Activated CD8-positive, alpha-beta memory T cell treated with anti-CD3 and anti-CD28 coated beads for 24 hours (primary cell): ENCODE measurements at regions not wholly inside any gene's neighbourhood (a gene's known extent, or its start where the extent isn't known, plus 50 kb on each side); places are given as distances from the start of the nearest gene placed in this dataset.
A peak's percentile ranks its signal among the peaks of the same experiment; 100 is the strongest.
"Not testable (repeated sequence)": the region's sequence is repeated elsewhere in the genome, so short reads cannot be mapped to it uniquely, and the experiment has no call there.

Experiments
- DNase-seq: peaks from one replicate; pipeline ENCODE4 v3.0.0-alpha.2; 2020

GRCh38 chr11:81869351-81870065 is 864.2 kb downstream of the FAM181B start:
- peak; percentile 83 for DNase-seq

- DNase-seq: no peak
These were observed 866.8 kb downstream of the FAM181B start for GRCh38 chr11:81866896-81867295.

GRCh38 chr11:81857386-81857785 is 876.3 kb downstream of the FAM181B start:
- DNase-seq: no peak

- no peak for DNase-seq
These were observed 879.9 kb downstream of the FAM181B start for GRCh38 chr11:81853791-81854190.

- DNase-seq: no peak
These were observed 880.8 kb downstream of the FAM181B start for GRCh38 chr11:81852896-81853295.

GRCh38 chr11:81840380-81840779 is 893.3 kb downstream of the FAM181B start:
- no peak for DNase-seq

- no peak for DNase-seq
These were observed 893.7 kb downstream of the FAM181B start for GRCh38 chr11:81839976-81840375.

GRCh38 chr11:81839016-81839415 is 894.6 kb downstream of the FAM181B start:
- DNase-seq: no peak

GRCh38 chr11:81829976-81830375 is 903.7 kb downstream of the FAM181B start:
- DNase-seq: no peak

GRCh38 chr11:81825346-81825745 is 908.3 kb downstream of the FAM181B start:
- no peak for DNase-seq

- DNase-seq: no peak
These were observed 914.2 kb downstream of the FAM181B start for GRCh38 chr11:81819462-81819861.

- DNase-seq: no peak
These were observed 928.8 kb downstream of the FAM181B start for GRCh38 chr11:81804858-81805257.

GRCh38 chr11:81802591-81802990 is 931.1 kb downstream of the FAM181B start:
- no peak for DNase-seq

GRCh38 chr11:81792416-81792815 is 941.2 kb downstream of the FAM181B start:
- no peak for DNase-seq

- no peak for DNase-seq
These were observed 946.0 kb downstream of the FAM181B start for GRCh38 chr11:81787584-81788049.

- DNase-seq: no peak
These were observed 961.5 kb downstream of the FAM181B start for GRCh38 chr11:81772166-81772565.

GRCh38 chr11:81769906-81770305 is 963.8 kb downstream of the FAM181B start:
- DNase-seq: not testable (repeated sequence)

GRCh38 chr11:81756864-81757595 is 976.6 kb downstream of the FAM181B start:
- DNase-seq: no peak

- DNase-seq: no peak
These were observed 984.4 kb downstream of the FAM181B start for GRCh38 chr11:81749245-81749644.

- no peak for DNase-seq
These were observed 989.1 kb downstream of the FAM181B start for GRCh38 chr11:81744336-81745116.

- no peak for DNase-seq
These were observed 1008.0 kb downstream of the FAM181B start for GRCh38 chr11:81725701-81726100.

GRCh38 chr11:81717695-81718094 is 1016.0 kb downstream of the FAM181B start:
- no peak for DNase-seq

GRCh38 chr11:81707881-81708280 is 1025.8 kb downstream of the FAM181B start:
- no peak for DNase-seq

- no peak for DNase-seq
These were observed 1028.4 kb downstream of the FAM181B start for GRCh38 chr11:81705283-81705682.
